ENCODE measurements at regions not wholly inside any gene's neighbourhood (a gene's known extent, or its start where the extent isn't known, plus 50 kb on each side); places are given as distances from the start of the nearest gene placed in this dataset.
"Not testable (repeated sequence)": the region's sequence is repeated elsewhere in the genome, so short reads cannot be mapped to it uniquely, and the experiment has no call there.

GRCh38 chrX:40380655-40381488 is 199.9 kb upstream of the ATP6AP2 start:
- Histone ChIP-seq H3K36me3 (ENCODE audit: control insufficient read depth, insufficient read depth, low read length) (no peaks in the 10 kb centered on the region), H3K9me3 (ENCODE audit: control insufficient read depth, low read length) (no peaks in the 10 kb centered on the region), H3K27me3 (ENCODE audit: control insufficient read depth, insufficient read depth, low read length, poor library complexity, severe bottlenecking) (no peaks in the 10 kb centered on the region), H3K4me1 (ENCODE audit: control insufficient read depth, insufficient read depth, low read length) (no peaks in the 10 kb centered on the region), H3K4me3 (ENCODE audit: insufficient read depth, low read depth, low read length) (no peak overlapping the region), H3K27ac (ENCODE audit: insufficient read depth, low read depth, low read length, poor library complexity, severe bottlenecking) (no peak overlapping the region)
- WGBS, 2 experiments: 36 to 37% methylated on average over 10 to 14 of the region's 16 CpGs

DNA sequence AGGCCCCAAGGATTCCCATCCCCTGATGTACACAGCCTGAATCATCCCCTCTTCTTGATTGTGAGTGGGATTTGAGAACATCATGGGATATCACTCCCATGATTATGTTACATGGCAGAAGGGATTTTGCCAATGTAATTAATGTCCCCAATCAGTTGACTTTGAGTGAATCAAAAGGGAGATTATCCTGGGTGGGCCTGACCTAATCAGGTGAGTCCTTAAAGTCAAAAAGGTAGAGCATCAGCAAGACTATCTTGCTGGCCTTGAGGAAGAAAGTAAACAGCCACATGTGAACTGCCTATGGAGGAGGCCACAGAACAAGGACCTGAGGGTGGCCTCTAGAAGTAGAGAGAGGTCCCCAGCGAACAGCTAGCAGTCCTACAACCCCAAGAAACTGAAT is 203.1 kb upstream of the ATP6AP2 start:
- Histone ChIP-seq H3K27me3 (ENCODE audit: control insufficient read depth, insufficient read depth, low read length, poor library complexity, severe bottlenecking) (no peaks in the 10 kb centered on the region), H3K27ac (ENCODE audit: insufficient read depth, low read depth, low read length, poor library complexity, severe bottlenecking) (no peak overlapping the region), H3K4me3 (ENCODE audit: insufficient read depth, low read depth, low read length) (no peak overlapping the region), H3K36me3 (ENCODE audit: control insufficient read depth, insufficient read depth, low read length) (no peaks in the 10 kb centered on the region), H3K4me1 (ENCODE audit: control insufficient read depth, insufficient read depth, low read length) (no peaks in the 10 kb centered on the region), H3K9me3 (ENCODE audit: control insufficient read depth, low read length) (no peaks in the 10 kb centered on the region)
- WGBS, 2 experiments: 92 to 94% methylated on average over 1 of the region's 1 CpG

- 91% methylated on average over 2 of the region's 2 CpGs for WGBS, 2 experiments
- Histone ChIP-seq H3K27me3 (ENCODE audit: control insufficient read depth, insufficient read depth, low read length, poor library complexity, severe bottlenecking) (no peaks in the 10 kb centered on the region), H3K4me3 (ENCODE audit: insufficient read depth, low read depth, low read length) (no peak overlapping the region), H3K36me3 (ENCODE audit: control insufficient read depth, insufficient read depth, low read length) (no peaks in the 10 kb centered on the region), H3K4me1 (ENCODE audit: control insufficient read depth, insufficient read depth, low read length) (no peaks in the 10 kb centered on the region), H3K27ac (ENCODE audit: insufficient read depth, low read depth, low read length, poor library complexity, severe bottlenecking) (no peak overlapping the region), H3K9me3 (ENCODE audit: control insufficient read depth, low read length) (no peaks in the 10 kb centered on the region)
Observed at GRCh38 chrX:40374486-40374885, 206.3 kb upstream of the ATP6AP2 start.

DNA sequence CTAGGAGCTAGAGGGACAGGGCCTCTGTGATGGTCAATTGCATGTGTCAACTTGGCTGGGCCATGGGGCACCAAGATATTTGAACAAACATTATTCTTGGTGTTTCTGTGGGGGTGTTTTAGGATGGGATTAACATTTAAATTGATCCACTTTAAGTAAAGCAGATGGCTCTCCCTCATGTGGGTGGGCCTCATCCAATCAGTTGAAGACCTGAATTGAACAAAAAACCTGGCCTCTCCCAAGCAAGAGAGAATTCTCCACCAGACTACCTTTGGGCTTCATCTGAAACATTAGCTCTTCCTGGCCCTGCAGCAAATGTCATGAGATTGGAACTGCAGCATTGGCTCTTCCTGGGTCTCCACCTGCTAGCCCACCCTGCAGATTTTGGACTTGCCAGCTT is 207.1 kb upstream of the ATP6AP2 start:
- no peaks in the 10 kb centered on the region for H3K9me3 ChIP-seq (ENCODE audit: control insufficient read depth, low read length)
- H3K4me1 ChIP-seq (ENCODE audit: control insufficient read depth, insufficient read depth, low read length): no peaks in the 10 kb centered on the region
- H3K4me3 ChIP-seq (ENCODE audit: insufficient read depth, low read depth, low read length): no peak overlapping the region
- no peaks in the 10 kb centered on the region for H3K36me3 ChIP-seq (ENCODE audit: control insufficient read depth, insufficient read depth, low read length)
- no peak overlapping the region for H3K27ac ChIP-seq (ENCODE audit: insufficient read depth, low read depth, low read length, poor library complexity, severe bottlenecking)
- H3K27me3 ChIP-seq (ENCODE audit: control insufficient read depth, insufficient read depth, low read length, poor library complexity, severe bottlenecking): no peaks in the 10 kb centered on the region

- Histone ChIP-seq H3K4me1 (ENCODE audit: control insufficient read depth, insufficient read depth, low read length) (no peaks in the 10 kb centered on the region), H3K9me3 (ENCODE audit: control insufficient read depth, low read length) (no peaks in the 10 kb centered on the region), H3K36me3 (ENCODE audit: control insufficient read depth, insufficient read depth, low read length) (no peaks in the 10 kb centered on the region), H3K4me3 (ENCODE audit: insufficient read depth, low read depth, low read length) (no peak overlapping the region), H3K27ac (ENCODE audit: insufficient read depth, low read depth, low read length, poor library complexity, severe bottlenecking) (no peak overlapping the region), H3K27me3 (ENCODE audit: control insufficient read depth, insufficient read depth, low read length, poor library complexity, severe bottlenecking) (no peaks in the 10 kb centered on the region)
- 90 to 94% methylated on average over 2 to 3 of the region's 4 CpGs for WGBS, 2 experiments
Observed at GRCh38 chrX:40373025-40373424, 207.7 kb upstream of the ATP6AP2 start.

GRCh38 chrX:40371376-40371775 is 209.4 kb upstream of the ATP6AP2 start:
- Histone ChIP-seq H3K27me3 (ENCODE audit: control insufficient read depth, insufficient read depth, low read length, poor library complexity, severe bottlenecking) (no peaks in the 10 kb centered on the region), H3K9me3 (ENCODE audit: control insufficient read depth, low read length) (no peaks in the 10 kb centered on the region), H3K4me1 (ENCODE audit: control insufficient read depth, insufficient read depth, low read length) (no peaks in the 10 kb centered on the region), H3K4me3 (ENCODE audit: insufficient read depth, low read depth, low read length) (no peak overlapping the region), H3K36me3 (ENCODE audit: control insufficient read depth, insufficient read depth, low read length) (no peaks in the 10 kb centered on the region), H3K27ac (ENCODE audit: insufficient read depth, low read depth, low read length, poor library complexity, severe bottlenecking) (no peak overlapping the region)
- 81 to 90% methylated on average over 6 of the region's 6 CpGs for WGBS, 2 experiments

DNA sequence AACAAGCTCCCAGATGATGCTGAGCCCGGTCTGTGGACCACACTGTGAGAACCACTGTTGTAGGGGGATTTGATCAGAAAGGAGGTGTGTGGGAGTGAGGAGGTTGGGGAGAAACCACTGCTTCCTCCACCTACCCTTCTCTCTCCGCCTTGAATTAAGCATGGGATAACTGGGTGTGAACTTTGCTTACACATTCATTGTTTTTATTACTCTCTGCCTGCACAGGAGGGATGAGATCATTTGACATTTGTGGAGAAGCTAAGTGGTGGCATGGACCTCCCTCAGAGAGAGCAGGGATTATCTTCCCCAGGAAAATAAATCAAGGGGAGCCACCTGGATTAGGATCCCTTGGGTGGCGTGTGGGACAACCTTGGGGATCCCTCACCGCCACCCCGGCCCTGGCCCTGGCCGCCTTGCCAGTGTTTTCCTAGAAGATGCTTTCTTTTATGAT is 212.1 kb upstream of the ATP6AP2 start:
- Histone ChIP-seq H3K27me3 (ENCODE audit: control insufficient read depth, insufficient read depth, low read length, poor library complexity, severe bottlenecking) (no peaks in the 10 kb centered on the region), H3K9me3 (ENCODE audit: control insufficient read depth, low read length) (no peaks in the 10 kb centered on the region), H3K36me3 (ENCODE audit: control insufficient read depth, insufficient read depth, low read length) (no peaks in the 10 kb centered on the region), H3K4me1 (ENCODE audit: control insufficient read depth, insufficient read depth, low read length) (no peaks in the 10 kb centered on the region), H3K27ac (ENCODE audit: insufficient read depth, low read depth, low read length, poor library complexity, severe bottlenecking) (no peak overlapping the region), H3K4me3 (ENCODE audit: insufficient read depth, low read depth, low read length) (no peak overlapping the region)
- WGBS, 2 experiments: 89 to 95% methylated on average over 3 to 5 of the region's 6 CpGs

DNA sequence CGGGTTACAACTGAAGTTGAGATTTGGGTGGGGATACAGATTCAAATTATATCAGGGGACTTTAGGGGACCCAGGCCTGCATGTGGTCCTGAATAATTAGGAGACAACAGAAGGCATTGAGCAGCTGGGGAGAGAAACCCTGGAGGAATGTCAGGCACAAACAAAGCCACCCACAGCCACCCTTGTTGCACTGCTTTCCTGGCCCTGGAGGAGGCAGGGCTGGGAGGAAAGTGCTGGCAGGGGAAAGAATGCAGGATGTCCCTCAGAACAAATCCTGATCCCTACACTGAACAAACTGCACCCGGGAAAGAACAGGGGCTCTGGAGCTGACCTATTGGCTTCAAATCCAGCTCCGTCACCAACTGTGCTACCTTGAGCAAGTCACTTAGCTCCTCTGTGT is 214.1 kb upstream of the ATP6AP2 start:
- Histone ChIP-seq H3K36me3 (ENCODE audit: control insufficient read depth, insufficient read depth, low read length) (no peaks in the 10 kb centered on the region), H3K4me3 (ENCODE audit: insufficient read depth, low read depth, low read length) (no peak overlapping the region), H3K27me3 (ENCODE audit: control insufficient read depth, insufficient read depth, low read length, poor library complexity, severe bottlenecking) (no peaks in the 10 kb centered on the region), H3K9me3 (ENCODE audit: control insufficient read depth, low read length) (no peaks in the 10 kb centered on the region), H3K27ac (ENCODE audit: insufficient read depth, low read depth, low read length, poor library complexity, severe bottlenecking) (no peak overlapping the region), H3K4me1 (ENCODE audit: control insufficient read depth, insufficient read depth, low read length) (no peaks in the 10 kb centered on the region)
- WGBS, 2 experiments: 32 to 65% methylated on average over 2 to 3 of the region's 3 CpGs

- not testable (repeated sequence) for H3K4me1 ChIP-seq (ENCODE audit: control insufficient read depth, insufficient read depth, low read length); H3K9me3 ChIP-seq (ENCODE audit: control insufficient read depth, low read length)
- WGBS, 2 experiments: 92 to 93% methylated on average over 14 of the region's 14 CpGs
Observed at GRCh38 chrX:40362291-40362690, 218.5 kb upstream of the ATP6AP2 start.

GRCh38 chrX:40360557-40360956 is 220.2 kb upstream of the ATP6AP2 start:
- WGBS, 2 experiments: 96 to 98% methylated on average over 24 of the region's 24 CpGs
- Histone ChIP-seq H3K4me3 (ENCODE audit: insufficient read depth, low read depth, low read length) (no peak overlapping the region), H3K27ac (ENCODE audit: insufficient read depth, low read depth, low read length, poor library complexity, severe bottlenecking) (no peak overlapping the region), H3K27me3 (ENCODE audit: control insufficient read depth, insufficient read depth, low read length, poor library complexity, severe bottlenecking) (no peaks in the 10 kb centered on the region), H3K9me3 (ENCODE audit: control insufficient read depth, low read length) (no peaks in the 10 kb centered on the region), H3K4me1 (ENCODE audit: control insufficient read depth, insufficient read depth, low read length) (no peaks in the 10 kb centered on the region), H3K36me3 (ENCODE audit: control insufficient read depth, insufficient read depth, low read length) (no peaks in the 10 kb centered on the region)

More at GRCh38 chrX:40362291-40362690, 218.5 kb upstream of the ATP6AP2 start:
- H3K27ac ChIP-seq (ENCODE audit: insufficient read depth, low read depth, low read length, poor library complexity, severe bottlenecking); H3K36me3 ChIP-seq (ENCODE audit: control insufficient read depth, insufficient read depth, low read length); H3K27me3 ChIP-seq (ENCODE audit: control insufficient read depth, insufficient read depth, low read length, poor library complexity, severe bottlenecking); H3K4me3 ChIP-seq (ENCODE audit: insufficient read depth, low read depth, low read length): not testable (repeated sequence)
